PC-9 (cell line): ENCODE measurements at regions not wholly inside any gene's neighbourhood (a gene's known extent, or its start where the extent isn't known, plus 50 kb on each side); places are given as distances from the start of the nearest gene placed in this dataset.

Source experiments
- CTCF ChIP-seq: fragments of 200-600 bp; sonication (generic); conservative IDR thresholded peaks from 2 replicates; pipeline ENCODE4 v1.6.1; 2017; ENCODE audit warnings: mixed run types, antibody characterized with exemption, mild to moderate bottlenecking, moderate library complexity
- EZH2 ChIP-seq: fragments of 200-600 bp; sonication (generic); IDR thresholded peaks from 2 replicates; pipeline ENCODE4 v1.8.0; 2017; ENCODE audit warnings: antibody characterized with exemption, low read depth

- TF ChIP-seq CTCF (no peak), EZH2 (no peak)
Observed at GRCh38 chr11:128355558-128355957, 231.8 kb downstream of the ETS1 start.
